GM06990 (cell line): ENCODE measurements at regions not wholly inside any gene's neighbourhood (a gene's known extent, or its start where the extent isn't known, plus 50 kb on each side); places are given as distances from the start of the nearest gene placed in this dataset.

Source experiments
- DNase-seq: peaks from one replicate; pipeline ENCODE4 v3.0.0-alpha.2; 2011; ENCODE audit not compliant: insufficient read length; ENCODE audit errors: extremely low read depth
- H3K27me3 ChIP-seq: replicated peaks from 2 replicates; pipeline ENCODE4 v1.6.0; 2011; ENCODE audit warnings: low read length; ENCODE audit not compliant: control insufficient read depth, insufficient read depth
- H3K36me3 ChIP-seq: 2 replicates; pipeline ENCODE4 v1.5.1; 2011; ENCODE audit warnings: low read length; ENCODE audit not compliant: control insufficient read depth, insufficient read depth
- H3K4me3 ChIP-seq: replicated peaks from 2 replicates; pipeline ENCODE4 v1.5.1; 2011; ENCODE audit warnings: low read depth, mild to moderate bottlenecking, control low read depth, low read length
- TF ChIP-seq, protein P1 (sequence below): IDR thresholded peaks from 2 replicates; pipeline ENCODE4 v1.5.1; 2011; ENCODE audit warnings: low read length, control low read depth, mild to moderate bottlenecking, inconsistent platforms; ENCODE audit not compliant: insufficient read depth, poor library complexity, severe bottlenecking

DNA sequence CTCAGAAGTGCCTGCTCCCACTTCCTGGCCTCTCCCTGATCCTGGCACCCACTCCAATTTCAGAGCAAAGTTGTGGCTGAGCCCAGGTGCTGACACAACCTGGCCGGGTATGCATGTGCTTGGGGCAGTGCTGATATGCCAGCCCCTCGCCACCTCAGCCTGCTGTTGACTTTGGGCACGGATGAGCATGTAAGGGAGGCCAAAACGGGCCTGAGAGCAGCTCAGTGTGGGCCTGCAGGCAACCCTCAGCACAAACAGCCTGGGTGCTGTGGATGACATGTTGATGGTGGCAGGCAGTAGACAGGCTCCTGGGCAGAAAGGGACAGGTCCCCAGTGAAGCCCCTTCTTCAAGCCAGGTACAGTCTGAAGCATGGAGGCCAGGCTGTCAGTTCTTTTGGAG is 553.6 kb upstream of the FSIP2 start:
- Histone ChIP-seq H3K36me3 (no peaks in the 10 kb centered on the region), H3K4me3 (no peak overlapping the region), H3K27me3 (no peaks in the 10 kb centered on the region)
- TF ChIP-seq, protein P1, sequence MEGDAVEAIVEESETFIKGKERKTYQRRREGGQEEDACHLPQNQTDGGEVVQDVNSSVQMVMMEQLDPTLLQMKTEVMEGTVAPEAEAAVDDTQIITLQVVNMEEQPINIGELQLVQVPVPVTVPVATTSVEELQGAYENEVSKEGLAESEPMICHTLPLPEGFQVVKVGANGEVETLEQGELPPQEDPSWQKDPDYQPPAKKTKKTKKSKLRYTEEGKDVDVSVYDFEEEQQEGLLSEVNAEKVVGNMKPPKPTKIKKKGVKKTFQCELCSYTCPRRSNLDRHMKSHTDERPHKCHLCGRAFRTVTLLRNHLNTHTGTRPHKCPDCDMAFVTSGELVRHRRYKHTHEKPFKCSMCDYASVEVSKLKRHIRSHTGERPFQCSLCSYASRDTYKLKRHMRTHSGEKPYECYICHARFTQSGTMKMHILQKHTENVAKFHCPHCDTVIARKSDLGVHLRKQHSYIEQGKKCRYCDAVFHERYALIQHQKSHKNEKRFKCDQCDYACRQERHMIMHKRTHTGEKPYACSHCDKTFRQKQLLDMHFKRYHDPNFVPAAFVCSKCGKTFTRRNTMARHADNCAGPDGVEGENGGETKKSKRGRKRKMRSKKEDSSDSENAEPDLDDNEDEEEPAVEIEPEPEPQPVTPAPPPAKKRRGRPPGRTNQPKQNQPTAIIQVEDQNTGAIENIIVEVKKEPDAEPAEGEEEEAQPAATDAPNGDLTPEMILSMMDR, result no peak
- DNase-seq, result no peak

DNA sequence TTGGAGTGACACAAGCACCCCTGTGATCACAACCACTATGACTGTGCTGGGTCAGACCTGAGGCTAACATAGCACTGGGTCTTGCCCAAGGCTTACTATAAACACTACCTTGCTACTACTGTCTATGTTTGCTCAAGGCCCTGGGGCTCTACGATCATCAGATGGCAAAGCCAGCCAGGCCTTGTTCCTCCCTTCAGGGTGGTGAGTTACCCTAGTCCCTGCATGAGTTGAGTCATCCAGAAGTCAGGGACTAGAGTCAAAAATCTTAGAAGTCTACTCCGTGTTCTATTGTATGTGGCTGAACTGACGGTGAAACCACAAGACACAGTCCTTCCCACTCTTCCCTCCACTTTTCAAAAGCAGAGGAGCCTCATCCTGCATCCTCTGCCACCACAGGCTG is 551.2 kb upstream of the FSIP2 start:
- Histone ChIP-seq H3K4me3 (no peak overlapping the region), H3K36me3 (no peaks in the 10 kb centered on the region), H3K27me3 (no peaks in the 10 kb centered on the region)
- no peak for DNase-seq
- TF ChIP-seq, protein P1, result no peak

DNA sequence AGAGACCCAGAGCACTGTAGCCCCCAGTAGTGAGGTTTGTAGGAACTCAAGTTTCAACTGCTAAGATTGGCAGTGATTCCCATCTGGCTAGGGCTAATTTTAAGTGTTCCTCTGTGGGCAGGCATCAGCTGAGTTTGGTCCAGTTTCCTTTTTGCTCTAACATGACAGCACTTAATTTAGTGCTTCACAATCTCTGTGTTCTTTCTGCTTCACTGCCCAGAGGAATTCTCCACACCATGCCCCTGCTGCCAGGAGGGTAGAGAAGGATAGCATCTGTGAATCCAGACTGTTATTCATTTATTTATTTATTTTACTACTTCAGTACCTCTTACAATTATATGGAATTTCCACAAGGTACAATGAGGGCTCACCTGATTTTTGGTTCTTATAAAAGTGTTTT is 549.9 kb upstream of the FSIP2 start:
- Histone ChIP-seq H3K27me3 (no peaks in the 10 kb centered on the region), H3K4me3 (no peak overlapping the region), H3K36me3 (no peaks in the 10 kb centered on the region)
- TF ChIP-seq, protein P1, result no peak
- no peak for DNase-seq

DNA sequence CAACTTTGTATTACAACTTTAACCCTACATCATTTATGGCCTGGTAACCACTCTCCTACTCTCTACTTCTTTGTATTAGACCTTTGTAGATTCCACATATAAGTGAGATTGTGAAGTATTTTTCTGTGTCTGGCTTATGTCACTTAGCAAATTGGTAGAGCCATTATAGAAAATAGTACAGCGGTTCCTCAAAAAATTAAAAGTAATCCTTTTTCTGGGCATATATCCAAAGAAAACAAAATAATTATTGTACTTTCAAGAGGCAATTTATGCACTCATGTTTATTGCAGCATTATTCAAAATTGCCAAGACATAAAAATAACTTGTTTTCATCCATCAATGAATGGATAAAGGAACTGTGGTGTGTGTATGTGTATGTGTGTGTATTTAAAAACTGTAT is 537.5 kb upstream of the FSIP2 start:
- H3K36me3 ChIP-seq, result no peaks in the 10 kb centered on the region
- TF ChIP-seq, protein P1, result no peak
- H3K4me3 ChIP-seq, result no peak overlapping the region
- no peaks in the 10 kb centered on the region for H3K27me3 ChIP-seq
- no peak for DNase-seq

DNA sequence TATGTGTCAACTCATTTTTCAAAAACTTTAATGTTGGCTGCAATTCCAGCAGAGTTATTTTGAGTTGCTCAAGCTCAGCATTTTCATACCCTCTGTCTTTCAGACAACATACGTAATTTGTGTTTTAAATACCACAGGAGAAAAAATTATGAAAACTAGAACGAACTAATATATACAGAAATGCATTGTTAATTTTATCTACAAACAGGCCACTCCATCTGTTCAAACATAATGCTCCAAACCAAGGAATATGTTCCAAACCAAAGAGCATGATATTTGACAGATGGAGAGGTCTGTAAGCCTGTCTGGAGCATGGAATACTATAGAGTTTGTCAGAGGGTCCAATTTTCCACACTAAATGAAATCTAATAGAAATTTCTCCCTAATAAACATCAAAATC is 536.2 kb upstream of the FSIP2 start:
- TF ChIP-seq, protein P1, result no peak
- DNase-seq, result no peak
- Histone ChIP-seq H3K36me3 (no peaks in the 10 kb centered on the region), H3K4me3 (no peak overlapping the region), H3K27me3 (no peaks in the 10 kb centered on the region)

DNA sequence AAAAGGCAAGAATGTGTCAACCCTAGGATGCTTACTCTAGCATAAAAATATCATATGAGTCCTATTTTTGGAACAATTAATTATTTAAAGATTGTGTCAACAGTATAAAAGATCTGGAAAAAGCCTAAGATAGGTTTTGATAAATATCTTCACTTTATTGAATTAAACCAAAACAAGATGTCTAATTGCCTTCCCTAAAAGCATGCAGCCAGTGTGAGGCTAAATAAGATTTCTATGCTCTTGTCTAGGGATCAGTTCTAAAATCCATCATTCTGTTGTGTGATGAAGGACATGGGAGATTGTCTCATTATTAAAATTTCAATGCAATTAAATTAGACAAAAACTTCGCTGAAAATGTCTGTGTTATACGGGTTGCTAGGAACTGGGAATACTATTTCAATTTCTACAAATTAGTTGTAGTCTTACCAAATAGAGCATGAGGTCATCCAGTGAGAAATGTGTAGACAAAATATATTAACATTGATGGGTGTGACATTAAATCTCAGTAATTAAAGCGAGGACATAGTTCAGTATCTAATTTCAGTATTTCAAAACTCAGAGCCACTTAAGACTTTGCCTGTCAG is 535.6 kb upstream of the FSIP2 start:
- no peak for DNase-seq
- Histone ChIP-seq H3K4me3 (no peak overlapping the region), H3K27me3 (no peaks in the 10 kb centered on the region), H3K36me3 (no peaks in the 10 kb centered on the region)
- TF ChIP-seq, protein P1, result no peak
